ENCODE measurements at regions not wholly inside any gene's neighbourhood (a gene's known extent, or its start where the extent isn't known, plus 50 kb on each side); places are given as distances from the start of the nearest gene placed in this dataset.

DNA sequence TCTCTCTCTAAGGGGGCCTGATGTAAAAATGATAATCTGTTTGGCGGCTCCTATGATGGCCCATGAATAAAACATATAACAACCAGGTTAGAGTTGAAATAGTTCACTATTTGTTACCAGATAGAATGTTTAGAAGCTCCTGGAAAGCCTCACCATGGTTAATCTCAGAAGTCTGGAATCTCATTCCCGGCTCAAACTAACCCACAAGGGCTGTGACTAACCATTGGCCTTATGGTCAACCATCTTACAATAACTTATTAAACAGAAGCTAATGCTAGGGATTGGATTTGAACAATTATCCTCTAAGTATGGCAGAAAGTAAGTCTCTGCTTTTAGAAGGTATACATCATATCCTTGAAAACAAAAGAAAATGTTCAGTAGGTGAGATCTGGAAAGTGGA, 134.1 kb upstream of the ADGRL2 start:
- H3K4me3 ChIP-seq (ENCODE audit: insufficient read depth, low read length, poor library complexity, severe bottlenecking) = no peak overlapping the region
- no peaks in the 10 kb centered on the region for H3K79me2 ChIP-seq (ENCODE audit: insufficient read depth, low read length)
- H3F3A ChIP-seq (ENCODE audit: insufficient read depth) = no peaks in the 10 kb centered on the region
- H3K9me2 ChIP-seq (replicated peaks; ENCODE audit: insufficient read depth, low read length) = no peaks in the 10 kb centered on the region
- H3K9ac ChIP-seq (ENCODE audit: low read length) = no peak overlapping the region
- no peaks in the 10 kb centered on the region for H4K20me1 ChIP-seq (ENCODE audit: low read depth, low read length)
- no peak overlapping the region for H3K4me2 ChIP-seq (ENCODE audit: low read depth, low read length, poor library complexity, severe bottlenecking)
- H3K27me3 ChIP-seq (ENCODE audit: low read length) = no peaks in the 10 kb centered on the region
- TF ChIP-seq EZH2phosphoT487 (conservative IDR thresholded peaks at IDR 0.05; ENCODE audit: low read length) = no peak
- TF ChIP-seq, protein P1, sequence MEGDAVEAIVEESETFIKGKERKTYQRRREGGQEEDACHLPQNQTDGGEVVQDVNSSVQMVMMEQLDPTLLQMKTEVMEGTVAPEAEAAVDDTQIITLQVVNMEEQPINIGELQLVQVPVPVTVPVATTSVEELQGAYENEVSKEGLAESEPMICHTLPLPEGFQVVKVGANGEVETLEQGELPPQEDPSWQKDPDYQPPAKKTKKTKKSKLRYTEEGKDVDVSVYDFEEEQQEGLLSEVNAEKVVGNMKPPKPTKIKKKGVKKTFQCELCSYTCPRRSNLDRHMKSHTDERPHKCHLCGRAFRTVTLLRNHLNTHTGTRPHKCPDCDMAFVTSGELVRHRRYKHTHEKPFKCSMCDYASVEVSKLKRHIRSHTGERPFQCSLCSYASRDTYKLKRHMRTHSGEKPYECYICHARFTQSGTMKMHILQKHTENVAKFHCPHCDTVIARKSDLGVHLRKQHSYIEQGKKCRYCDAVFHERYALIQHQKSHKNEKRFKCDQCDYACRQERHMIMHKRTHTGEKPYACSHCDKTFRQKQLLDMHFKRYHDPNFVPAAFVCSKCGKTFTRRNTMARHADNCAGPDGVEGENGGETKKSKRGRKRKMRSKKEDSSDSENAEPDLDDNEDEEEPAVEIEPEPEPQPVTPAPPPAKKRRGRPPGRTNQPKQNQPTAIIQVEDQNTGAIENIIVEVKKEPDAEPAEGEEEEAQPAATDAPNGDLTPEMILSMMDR (IDR thresholded peaks at IDR 0.05; ENCODE audit: insufficient read depth, low read length, poor library complexity, severe bottlenecking) = no peak
- no peak overlapping the region for H3K27ac ChIP-seq (ENCODE audit: low read depth, low read length)
- no peak overlapping the region for H2AFZ ChIP-seq (ENCODE audit: low read depth, low read length, severe bottlenecking)
- H3K36me3 ChIP-seq (ENCODE audit: low read length) = no peaks in the 10 kb centered on the region
- no peaks in the 10 kb centered on the region for H3K9me3 ChIP-seq (ENCODE audit: insufficient read depth, low read length)

DNA sequence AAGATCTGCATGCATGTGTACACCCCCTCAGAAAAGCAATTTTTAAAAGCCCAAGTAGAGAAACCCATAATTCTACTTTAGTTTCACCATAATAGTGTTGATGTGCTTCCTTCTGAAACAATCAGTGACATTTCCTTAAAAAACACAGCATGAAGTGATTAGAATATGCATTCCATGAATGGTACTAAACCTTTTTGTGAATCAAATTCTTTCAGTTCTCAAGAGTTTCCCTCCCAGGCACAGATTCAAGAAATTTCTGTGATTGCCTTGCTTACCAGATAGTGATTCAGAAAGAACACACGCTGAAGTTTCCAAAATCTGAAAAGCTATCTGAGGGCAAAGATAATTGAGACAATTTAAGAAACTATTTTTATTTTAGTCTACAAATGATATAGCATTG, 136.4 kb upstream of the ADGRL2 start:
- H3K27me3 ChIP-seq (ENCODE audit: low read length) = no peaks in the 10 kb centered on the region
- H2AFZ ChIP-seq (ENCODE audit: low read depth, low read length, severe bottlenecking) = no peak overlapping the region
- H3K9me3 ChIP-seq (ENCODE audit: insufficient read depth, low read length) = no peaks in the 10 kb centered on the region
- no peak overlapping the region for H3K4me3 ChIP-seq (ENCODE audit: insufficient read depth, low read length, poor library complexity, severe bottlenecking)
- no peaks in the 10 kb centered on the region for H4K20me1 ChIP-seq (ENCODE audit: low read depth, low read length)
- no peaks in the 10 kb centered on the region for H3K36me3 ChIP-seq (ENCODE audit: low read length)
- no peak overlapping the region for H3K4me2 ChIP-seq (ENCODE audit: low read depth, low read length, poor library complexity, severe bottlenecking)
- H3K27ac ChIP-seq (ENCODE audit: low read depth, low read length) = no peak overlapping the region
- H3K9me2 ChIP-seq (replicated peaks; ENCODE audit: insufficient read depth, low read length) = no peaks in the 10 kb centered on the region
- no peaks in the 10 kb centered on the region for H3K79me2 ChIP-seq (ENCODE audit: insufficient read depth, low read length)
- no peak overlapping the region for H3K9ac ChIP-seq (ENCODE audit: low read length)
- H3F3A ChIP-seq (ENCODE audit: insufficient read depth) = no peaks in the 10 kb centered on the region
- no peak for TF ChIP-seq EZH2phosphoT487 (conservative IDR thresholded peaks at IDR 0.05; ENCODE audit: low read length)
- TF ChIP-seq, protein P1 (IDR thresholded peaks at IDR 0.05; ENCODE audit: insufficient read depth, low read length, poor library complexity, severe bottlenecking) = no peak

DNA sequence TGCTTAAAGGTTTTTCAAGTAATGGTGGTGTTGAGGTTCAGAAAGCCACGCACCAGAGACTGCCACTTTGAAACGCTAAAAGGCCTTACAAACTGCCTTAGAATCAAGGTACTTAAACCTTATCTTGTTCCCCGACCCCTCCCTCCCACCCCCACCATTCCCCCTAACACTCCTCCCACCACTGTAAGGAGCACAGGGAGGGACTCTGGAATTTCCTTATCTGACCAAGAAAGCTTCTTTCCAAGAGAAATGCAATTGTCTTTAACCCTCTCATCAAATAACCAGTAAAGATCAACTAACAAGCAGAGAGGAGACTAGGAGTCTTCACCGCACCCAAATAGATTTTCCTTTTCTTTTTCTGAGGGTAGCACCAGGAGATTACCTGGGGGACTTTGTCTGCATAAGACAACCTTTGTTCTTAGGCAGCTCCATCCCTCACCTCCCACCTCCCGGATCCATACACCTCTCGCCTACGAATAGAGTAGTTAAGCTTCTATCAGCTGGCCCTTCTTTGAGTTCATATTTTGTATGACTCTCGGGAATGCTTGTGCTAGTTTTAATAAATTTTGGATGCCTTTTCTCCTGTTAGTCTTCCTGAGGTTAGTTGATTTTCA, 137.7 kb upstream of the ADGRL2 start:
- TF ChIP-seq, protein P1 (IDR thresholded peaks at IDR 0.05; ENCODE audit: insufficient read depth, low read length, poor library complexity, severe bottlenecking) = no peak
- no peak for TF ChIP-seq EZH2phosphoT487 (conservative IDR thresholded peaks at IDR 0.05; ENCODE audit: low read length)
- Histone ChIP-seq H3K9me3 (ENCODE audit: insufficient read depth, low read length) (no peaks in the 10 kb centered on the region), H4K20me1 (ENCODE audit: low read depth, low read length) (no peaks in the 10 kb centered on the region), H3F3A (ENCODE audit: insufficient read depth) (no peaks in the 10 kb centered on the region), H2AFZ (ENCODE audit: low read depth, low read length, severe bottlenecking) (no peak overlapping the region), H3K4me2 (ENCODE audit: low read depth, low read length, poor library complexity, severe bottlenecking) (no peak overlapping the region), H3K79me2 (ENCODE audit: insufficient read depth, low read length) (no peaks in the 10 kb centered on the region), H3K27me3 (ENCODE audit: low read length) (no peaks in the 10 kb centered on the region), H3K27ac (ENCODE audit: low read depth, low read length) (no peak overlapping the region), H3K9ac (ENCODE audit: low read length) (no peak overlapping the region), H3K9me2 (replicated peaks; ENCODE audit: insufficient read depth, low read length) (no peaks in the 10 kb centered on the region), H3K36me3 (ENCODE audit: low read length) (no peaks in the 10 kb centered on the region), H3K4me3 (ENCODE audit: insufficient read depth, low read length, poor library complexity, severe bottlenecking) (no peak overlapping the region)

Measured in SU-DHL-6 (cell line).